Neuronal stem cell (in vitro differentiated cells): ENCODE measurements at regions not wholly inside any gene's neighbourhood (a gene's known extent, or its start where the extent isn't known, plus 50 kb on each side); places are given as distances from the start of the nearest gene placed in this dataset.

Experiments
- DNase-seq: peaks from one replicate; pipeline ENCODE4 v3.0.0-alpha.2; 2013; ENCODE audit warnings: low spot score
- H2AFZ ChIP-seq: one replicate; pipeline ENCODE4 v1.6.1; 2013; ENCODE audit warnings: mild to moderate bottlenecking, low read length, inconsistent platforms
- H2AK5ac ChIP-seq: 2 replicates; pipeline ENCODE4 v1.6.1; 2013; ENCODE audit warnings: low read depth, mild to moderate bottlenecking, inconsistent platforms, low read length, moderate library complexity, mixed read lengths
- H2BK120ac ChIP-seq: 2 replicates; pipeline ENCODE4 v1.6.1; 2013; ENCODE audit warnings: low read depth, mild to moderate bottlenecking, inconsistent platforms, low read length, moderate library complexity, mixed read lengths
- H2BK12ac ChIP-seq: one replicate; pipeline ENCODE4 v1.6.1; 2013; ENCODE audit warnings: low read length, inconsistent platforms
- H2BK15ac ChIP-seq: 2 replicates; pipeline ENCODE4 v1.6.1; 2013; ENCODE audit warnings: mild to moderate bottlenecking, low read length, inconsistent platforms, mixed read lengths
- H2BK5ac ChIP-seq: one replicate; pipeline ENCODE4 v1.6.1; 2013; ENCODE audit warnings: inconsistent platforms, mild to moderate bottlenecking, low read length, moderate library complexity
- H3K14ac ChIP-seq: one replicate; pipeline ENCODE4 v1.6.1; 2013; ENCODE audit warnings: low read length, inconsistent platforms
- H3K18ac ChIP-seq: 2 replicates; pipeline ENCODE4 v1.6.1; 2013; ENCODE audit warnings: low read length, inconsistent platforms
- H3K23ac ChIP-seq: 2 replicates; pipeline ENCODE4 v1.6.1; 2013; ENCODE audit warnings: low read depth, mild to moderate bottlenecking, mixed read lengths, low read length, inconsistent platforms; ENCODE audit not compliant: poor library complexity
- H3K27ac ChIP-seq: replicated peaks from 3 replicates; pipeline ENCODE4 v1.5.1; 2013; ENCODE audit warnings: low read length, inconsistent platforms
- H3K27me3 ChIP-seq, 3 experiments: 2 replicates each; pipeline ENCODE4 v1.6.1; 2013; ENCODE audit warnings: low read length in 3 of 3, mild to moderate bottlenecking in 2 of 3, inconsistent platforms in 1 of 3, low read depth in 1 of 3, mixed read lengths in 1 of 3, moderate library complexity in 1 of 3; ENCODE audit not compliant: control insufficient read depth in 3 of 3, insufficient read depth in 3 of 3
- H3K36me3 ChIP-seq, 2 donors: replicated peaks in 1 of 2; 2 replicates each; pipeline ENCODE4 v1.6.1; 2013; ENCODE audit warnings: low read length in 2 of 2; ENCODE audit not compliant: control insufficient read depth in 2 of 2, insufficient read depth in 2 of 2
- H3K4ac ChIP-seq: 2 replicates; pipeline ENCODE4 v1.6.1; 2013; ENCODE audit warnings: inconsistent platforms, mild to moderate bottlenecking, low read length, moderate library complexity
- H3K4me1 ChIP-seq, 2 donors: 1 replicate in 1 of 2; 2 replicates in 1 of 2; pipeline ENCODE4 v1.6.1; 2013; ENCODE audit warnings: low read length in 2 of 2, low read depth in 1 of 2; ENCODE audit not compliant: control insufficient read depth in 2 of 2, insufficient read depth in 1 of 2
- H3K4me2 ChIP-seq: one replicate; pipeline ENCODE4 v1.6.1; 2013; ENCODE audit warnings: mild to moderate bottlenecking, low read length, inconsistent platforms; ENCODE audit not compliant: insufficient read depth, poor library complexity, severe bottlenecking
- H3K4me3 ChIP-seq, 2 donors: 2 replicates each; pipeline ENCODE4 v1.5.1; 2013; ENCODE audit warnings: low read length in 2 of 2, mild to moderate bottlenecking in 2 of 2, inconsistent platforms in 1 of 2, moderate library complexity in 1 of 2
- H3K79me1 ChIP-seq: one replicate; pipeline ENCODE4 v1.6.1; 2013; ENCODE audit warnings: low read depth, mild to moderate bottlenecking, inconsistent platforms, low read length, moderate library complexity
- H3K9ac ChIP-seq: one replicate; pipeline ENCODE4 v1.6.1; 2013; ENCODE audit warnings: mild to moderate bottlenecking, low read depth, low read length, inconsistent platforms; ENCODE audit not compliant: poor library complexity
- H3K9me3 ChIP-seq, 2 donors: replicated peaks in 1 of 2; 2 replicates each; pipeline versions ENCODE3 to v1.6.1; 2013; ENCODE audit warnings: low read length in 2 of 2, mild to moderate bottlenecking in 2 of 2, inconsistent platforms in 1 of 2, low read depth in 1 of 2, mixed read lengths in 1 of 2, moderate library complexity in 1 of 2; ENCODE audit not compliant: control insufficient read depth in 2 of 2, insufficient read depth in 1 of 2
- H4K8ac ChIP-seq: one replicate; pipeline ENCODE4 v1.6.1; 2013; ENCODE audit warnings: low read depth, mild to moderate bottlenecking, inconsistent platforms, low read length, moderate library complexity
- H4K91ac ChIP-seq: one replicate; pipeline ENCODE4 v1.6.1; 2013; ENCODE audit warnings: low read length, low read depth, mild to moderate bottlenecking, inconsistent platforms; ENCODE audit not compliant: poor library complexity
- WGBS, 2 donors: extraction: QIAGEN DNeasy Blood & Tissue Kit; methylation state at CpG; one replicate each; pipeline ENCODE4 v1.1.7; 2013; ENCODE audit warnings: missing lambda C conversion rate in 2 of 2, mixed read lengths in 1 of 2; ENCODE audit not compliant: insufficient read length in 2 of 2, insufficient replicate concordance in 1 of 2; ENCODE audit errors: extremely low coverage in 2 of 2; 5-methylcytosine and 5-hydroxymethylcytosine counted together

DNA sequence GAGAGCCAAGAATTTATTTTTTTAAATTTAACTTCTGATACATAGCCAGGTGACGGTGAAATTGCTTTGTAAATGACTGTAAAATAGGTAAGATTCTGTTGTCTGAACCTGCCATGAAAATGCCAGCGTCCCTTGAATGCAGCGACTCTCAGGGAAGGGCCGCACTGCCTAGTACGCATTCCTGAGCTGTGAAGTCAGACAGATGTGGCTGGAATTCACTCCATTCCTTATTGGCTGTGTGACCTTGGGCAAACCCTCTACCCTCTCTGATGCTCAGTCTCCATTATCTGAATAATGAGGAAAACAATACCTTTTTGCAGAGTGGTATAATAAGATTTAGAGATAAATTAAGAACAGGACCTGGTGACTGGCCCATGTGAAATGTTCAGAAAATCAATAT is 167.1 kb upstream of the DAB1 start:
- no peak overlapping the region for H2AK5ac ChIP-seq
- no peak overlapping the region for H3K4ac ChIP-seq
- H3K23ac ChIP-seq, result no peak overlapping the region
- no peak overlapping the region for H2BK15ac ChIP-seq
- peaks cover 0 to 1% of the 10 kb centered on the region in 2 donors for H3K4me1 ChIP-seq
- no peak for DNase-seq
- no peak overlapping the region for H2BK5ac ChIP-seq
- no peak overlapping the region for H3K4me2 ChIP-seq
- H3K79me1 ChIP-seq, result no peaks in the 10 kb centered on the region
- no peak overlapping the region for H4K91ac ChIP-seq
- no peaks in the 10 kb centered on the region for H3K36me3 ChIP-seq
- H2AFZ ChIP-seq, result no peak overlapping the region
- H3K9ac ChIP-seq, result no peak overlapping the region
- no peak overlapping the region for H2BK12ac ChIP-seq
- no peak overlapping the region for H3K27ac ChIP-seq
- H4K8ac ChIP-seq, result no peak overlapping the region
- H2BK120ac ChIP-seq, result no peak overlapping the region
- peaks cover 0 to 3% of the 10 kb centered on the region in 2 donors for H3K9me3 ChIP-seq
- no peaks in the 10 kb centered on the region for H3K27me3 ChIP-seq
- H3K18ac ChIP-seq, result no peak overlapping the region
- no CpG with 5 or more reads among the region's 5 CpGs for WGBS, 2 donors
- no peak overlapping the region for H3K4me3 ChIP-seq
- H3K14ac ChIP-seq, result no peak overlapping the region

DNA sequence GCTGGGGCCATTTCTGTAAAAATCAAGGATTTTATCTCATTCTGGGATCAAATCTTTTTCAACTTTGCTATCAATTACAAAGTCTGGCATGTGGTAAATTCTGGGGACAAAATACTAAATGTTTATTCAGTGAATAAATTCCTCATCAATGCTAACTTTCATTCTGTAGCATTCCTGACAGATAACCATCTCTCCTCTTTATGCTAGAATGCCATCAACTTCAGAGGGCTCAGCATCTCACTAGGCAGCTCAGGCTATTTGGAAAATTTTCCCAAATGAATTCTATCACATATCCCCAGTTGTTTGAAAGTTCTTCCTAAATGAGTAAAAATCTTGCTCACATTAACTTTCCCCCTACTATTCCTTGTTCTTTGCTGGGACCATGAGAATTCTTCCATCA is 163.0 kb upstream of the DAB1 start:
- Histone ChIP-seq H3K4me3 (no peak overlapping the region), H2AK5ac (no peak overlapping the region), H3K18ac (no peak overlapping the region)

DNA sequence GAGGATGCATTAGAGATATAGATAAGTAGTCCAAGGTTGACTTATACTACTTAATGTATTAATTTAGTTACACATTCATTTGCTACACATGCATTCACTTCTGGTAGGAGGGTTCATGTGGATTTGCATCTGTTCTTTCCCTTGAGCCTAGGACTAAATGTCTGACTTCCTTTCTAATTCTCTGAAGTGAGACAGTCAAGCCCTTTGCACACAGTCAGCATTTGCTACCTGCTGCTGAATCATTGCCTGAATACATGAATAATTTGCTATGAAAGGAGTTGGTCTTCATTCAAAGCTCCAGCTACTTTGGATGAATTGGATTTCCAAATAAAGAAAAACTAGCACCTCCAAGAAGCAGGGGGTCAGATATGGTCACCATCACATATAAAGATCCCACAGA is 154.8 kb upstream of the DAB1 start:
- Histone ChIP-seq H3K27me3 (no peaks in the 10 kb centered on the region), H4K8ac (no peak overlapping the region), H3K4me2 (no peak overlapping the region), H3K4me1 (no peaks in the 10 kb centered on the region), H3K4me3 (no peak overlapping the region), H3K14ac (no peak overlapping the region), H3K9ac (no peak overlapping the region), H2BK120ac (no peak overlapping the region), H2BK12ac (no peak overlapping the region), H4K91ac (no peak overlapping the region), H2BK5ac (no peak overlapping the region), H2AK5ac (no peak overlapping the region), H2BK15ac (no peak overlapping the region), H3K36me3 (no peaks in the 10 kb centered on the region), H3K9me3 (no peaks in the 10 kb centered on the region), H3K18ac (no peak overlapping the region), H3K79me1 (no peaks in the 10 kb centered on the region), H3K27ac (no peak overlapping the region), H2AFZ (no peak overlapping the region), H3K23ac (no peak overlapping the region), H3K4ac (no peak overlapping the region)
- DNase-seq, result no peak

More for the DNA sequence above, 163.0 kb upstream of the DAB1 start:
- H2BK120ac ChIP-seq, result no peak overlapping the region
- peaks cover 0 to 7% of the 10 kb centered on the region in 2 donors for H3K9me3 ChIP-seq
- H2AFZ ChIP-seq, result no peak overlapping the region
- no peak overlapping the region for H2BK12ac ChIP-seq
- no peak for DNase-seq
- no peak overlapping the region for H3K4ac ChIP-seq
- no peaks in the 10 kb centered on the region for H3K27me3 ChIP-seq
- H4K91ac ChIP-seq, result no peak overlapping the region
- H3K27ac ChIP-seq, result no peak overlapping the region
- no peak overlapping the region for H3K23ac ChIP-seq
- H3K4me1 ChIP-seq, result peaks cover 0 to 1% of the 10 kb centered on the region in 2 donors
- H3K9ac ChIP-seq, result no peak overlapping the region
- H3K4me2 ChIP-seq, result no peak overlapping the region
- H3K36me3 ChIP-seq, result no peaks in the 10 kb centered on the region
- H2BK5ac ChIP-seq, result no peak overlapping the region
- H3K14ac ChIP-seq, result no peak overlapping the region
- no peak overlapping the region for H2BK15ac ChIP-seq
- no peaks in the 10 kb centered on the region for H3K79me1 ChIP-seq
- no peak overlapping the region for H4K8ac ChIP-seq

DNA sequence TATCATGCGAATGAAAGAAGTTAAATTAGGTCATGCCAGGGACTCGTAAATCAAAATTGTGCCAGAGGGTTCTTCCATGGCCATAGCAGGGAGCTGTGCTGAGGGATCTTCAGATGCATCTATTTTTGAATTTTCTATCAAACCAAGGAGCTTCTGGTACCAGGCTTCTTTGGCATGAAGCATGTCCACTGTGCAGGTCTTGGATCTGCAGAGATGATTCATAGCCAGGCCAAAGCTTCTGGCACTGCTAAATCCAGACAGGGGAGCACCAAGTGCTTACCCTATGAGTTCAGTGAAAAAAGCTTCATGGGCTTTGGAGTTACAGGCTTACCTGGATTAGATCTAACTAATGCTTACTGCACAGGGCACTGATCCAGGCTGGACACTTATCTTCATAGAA is 154.2 kb upstream of the DAB1 start:
- Histone ChIP-seq H2AK5ac (no peak overlapping the region), H3K14ac (no peak overlapping the region), H3K79me1 (no peaks in the 10 kb centered on the region), H4K8ac (no peak overlapping the region), H3K4me3 (no peak overlapping the region), H3K4ac (no peak overlapping the region), H4K91ac (no peak overlapping the region), H3K36me3 (no peaks in the 10 kb centered on the region), H3K18ac (no peak overlapping the region), H2AFZ (no peak overlapping the region), H2BK15ac (no peak overlapping the region), H3K27me3 (no peaks in the 10 kb centered on the region), H3K4me2 (no peak overlapping the region), H3K9ac (no peak overlapping the region), H2BK12ac (no peak overlapping the region), H3K4me1 (no peaks in the 10 kb centered on the region), H3K23ac (no peak overlapping the region), H3K9me3 (no peaks in the 10 kb centered on the region), H2BK120ac (no peak overlapping the region), H2BK5ac (no peak overlapping the region), H3K27ac (no peak overlapping the region)
- no CpG with 5 or more reads among the region's 2 CpGs for WGBS, 2 donors
- DNase-seq, result no peak
